AG04450 (cell line): ENCODE measurements at regions not wholly inside any gene's neighbourhood (a gene's known extent, or its start where the extent isn't known, plus 50 kb on each side); places are given as distances from the start of the nearest gene placed in this dataset.

Source experiments
- CTCF ChIA-PET: fragments of 300-600, 350-600 bp; formaldehyde crosslinking; extraction: SDS; loops from one replicate; lab custom pipeline; 2022; ENCODE audit warnings: antibody characterized with exemption, inconsistent platforms; lab: Charles Lee
- POLR2A ChIA-PET: fragments of 350-600 bp; formaldehyde crosslinking; extraction: SDS; loops from one replicate; lab custom pipeline; 2021; ENCODE audit warnings: antibody characterized with exemption, inconsistent platforms; lab: Yijun Ruan, JAX
- DNase-seq: peaks from one replicate; pipeline ENCODE4 v3.0.0-alpha.2; 2011; ENCODE audit warnings: low read depth, low spot score
- H3K27ac ChIP-seq: one replicate; pipeline ENCODE4 v1.5.1; 2012; ENCODE audit warnings: low read depth, low read length, control low read depth
- H3K27me3 ChIP-seq: one replicate; pipeline ENCODE4 v1.6.0; 2012; ENCODE audit warnings: low read length; ENCODE audit not compliant: control insufficient read depth, insufficient read depth
- H3K4me3 ChIP-seq: 2 replicates; pipeline ENCODE4 v1.5.1; 2011; ENCODE audit warnings: mild to moderate bottlenecking, low read depth, low read length, control low read depth
- H3K9me3 ChIP-seq: 2 replicates; pipeline ENCODE4 v1.5.1; 2012; ENCODE audit warnings: low read length; ENCODE audit not compliant: control insufficient read depth, insufficient read depth
- CTCF ChIP-seq: IDR thresholded peaks from 2 replicates; pipeline ENCODE4 v1.5.1; 2011; ENCODE audit warnings: low read depth, low read length, control low read depth, inconsistent platforms

- no peak for TF ChIP-seq CTCF
- DNase-seq: no peak
- Histone ChIP-seq H3K9me3 (no peaks in the 10 kb centered on the region), H3K27me3 (no peaks in the 10 kb centered on the region), H3K27ac (no peak overlapping the region), H3K4me3 (no peak overlapping the region)
- ChIA-PET CTCF (no interaction called here), POLR2A (no interaction called here)
These were observed 71.4 kb downstream of the ADRB2 start for GRCh38 chr5:148897842-148898241.

GRCh38 chr5:148898413-148899075 lies 72.1 kb downstream of the ADRB2 start:
- ChIA-PET POLR2A (no interaction called here), CTCF (interaction anchor here (1.2 kb wide), 1 partner anchor 137 kb away, joined by 3 read pairs; no protein-coding TSS in a partner anchor)
- Histone ChIP-seq H3K27me3 (no peaks in the 10 kb centered on the region), H3K4me3 (no peak overlapping the region), H3K9me3 (no peaks in the 10 kb centered on the region), H3K27ac (no peak overlapping the region)
- no peak for TF ChIP-seq CTCF
- no peak for DNase-seq

DNA sequence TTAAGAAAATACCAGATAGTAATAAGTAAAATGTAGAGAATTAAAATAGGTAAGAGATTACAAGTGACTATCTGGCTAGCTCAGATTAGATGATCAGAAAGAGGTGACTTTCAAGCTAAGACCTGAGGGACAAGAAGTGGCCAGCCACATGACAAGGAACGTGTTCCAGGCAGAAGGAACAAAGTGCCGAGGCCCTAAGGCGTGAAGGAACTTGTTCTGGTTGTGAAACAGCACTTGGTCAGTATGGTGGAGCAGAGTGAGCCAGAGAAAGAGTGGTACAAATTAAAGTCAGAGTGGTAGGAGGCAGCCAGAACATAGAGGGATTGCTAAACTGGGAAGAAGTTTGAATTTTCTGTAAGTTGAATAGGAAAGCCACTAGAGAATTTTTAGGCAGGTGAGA lies 73.6 kb downstream of the ADRB2 start:
- H3K9me3 ChIP-seq: no peaks in the 10 kb centered on the region
- POLR2A ChIA-PET: no interaction called here
- no peaks in the 10 kb centered on the region for H3K27me3 ChIP-seq
- no peak for TF ChIP-seq CTCF
- H3K4me3 ChIP-seq: no peak overlapping the region
- DNase-seq: no peak
- CTCF ChIA-PET: interaction anchor here (1.2 kb wide), 1 partner anchor 136 kb away, joined by 3 read pairs; no protein-coding TSS in a partner anchor
- no peak overlapping the region for H3K27ac ChIP-seq

DNA sequence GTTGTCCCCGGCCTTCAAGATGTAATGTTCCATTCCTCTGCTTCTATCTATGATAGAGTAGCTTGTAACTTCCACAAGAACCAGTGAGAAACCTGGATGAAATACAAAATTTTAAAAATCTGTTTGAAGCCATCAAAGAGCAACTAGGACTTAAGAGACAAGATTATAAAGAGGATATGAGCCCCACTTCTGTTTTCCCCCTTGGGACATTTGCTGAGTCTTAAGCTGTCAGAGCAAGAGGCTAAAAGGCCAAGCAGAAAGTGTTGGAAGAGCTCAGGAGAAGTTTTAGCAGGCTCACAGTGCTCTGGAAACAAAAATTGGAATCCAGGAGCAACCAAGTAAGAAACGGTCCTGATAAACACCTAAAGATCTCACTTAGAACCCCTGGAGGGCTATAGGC lies 76.1 kb downstream of the ADRB2 start:
- no peak for TF ChIP-seq CTCF
- no peak for DNase-seq
- POLR2A ChIA-PET: no interaction called here
- Histone ChIP-seq H3K27me3 (no peaks in the 10 kb centered on the region), H3K27ac (no peak overlapping the region), H3K4me3 (no peak overlapping the region), H3K9me3 (no peaks in the 10 kb centered on the region)
- CTCF ChIA-PET: interaction anchor here (0.6 kb wide), 1 partner anchor 15 kb away, joined by 3 read pairs; no protein-coding TSS in a partner anchor

- Histone ChIP-seq H3K27me3 (no peaks in the 10 kb centered on the region), H3K27ac (no peak overlapping the region), H3K4me3 (no peak overlapping the region), H3K9me3 (no peaks in the 10 kb centered on the region)
- ChIA-PET CTCF (interaction anchor here (1.1 kb wide), 1 partner anchor 170 kb away, joined by 3 read pairs; no protein-coding TSS in a partner anchor), POLR2A (no interaction called here)
- TF ChIP-seq CTCF: no peak
- no peak for DNase-seq
These were observed 77.2 kb downstream of the ADRB2 start for GRCh38 chr5:148903587-148903986.
